Lower lobe of right lung (tissue), 2 donors: ENCODE measurements at regions not wholly inside any gene's neighbourhood (a gene's known extent, or its start where the extent isn't known, plus 50 kb on each side); places are given as distances from the start of the nearest gene placed in this dataset.

Experiments
- ATAC-seq, 2 donors: fragments of 200-7000 bp; cut with Tn5 transposase; one replicate each; pipeline ENCODE4 v1.9.1; 2020 to 2022; ENCODE audit warnings: mild to moderate bottlenecking in 2 of 2, moderate library complexity in 2 of 2
- DNase-seq: peaks from one replicate; pipeline ENCODE4 v3.0.0-alpha.2; 2020
- H3K27ac ChIP-seq: fragments of 200-600 bp; one replicate; pipeline ENCODE4 v1.8.0; 2022
- H3K27me3 ChIP-seq: fragments of 200-600 bp; one replicate; pipeline ENCODE4 v1.8.0; 2022; ENCODE audit warnings: low read depth
- H3K36me3 ChIP-seq: fragments of 200-600 bp; one replicate; pipeline ENCODE4 v1.8.0; 2022; ENCODE audit warnings: mild to moderate bottlenecking
- H3K4me1 ChIP-seq: fragments of 200-600 bp; one replicate; pipeline ENCODE4 v1.8.0; 2022
- H3K4me3 ChIP-seq: fragments of 200-600 bp; one replicate; pipeline ENCODE4 v1.8.0; 2022; ENCODE audit warnings: mild to moderate bottlenecking
- H3K9me3 ChIP-seq: fragments of 200-600 bp; one replicate; pipeline ENCODE4 v1.8.0; 2022
- intact Hi-C: fragments of 100-400 bp; cut with DNase I; formaldehyde crosslinking; loops from one replicate; pipeline ENCODE4 v1.11.0; 2022
- TF ChIP-seq, protein P1 (sequence below): fragments of 200-600 bp; IDR thresholded peaks from one replicate; pipeline ENCODE4 v1.8.0; 2022; ENCODE audit warnings: antibody characterized with exemption, mild to moderate bottlenecking
- donor health status: DM: no; HTN: yes; CAD: no; lungs with severe emphysema.

- no peak overlapping the region for H3K4me3 ChIP-seq
- DNase-seq, result no peak
- TF ChIP-seq, protein P1, sequence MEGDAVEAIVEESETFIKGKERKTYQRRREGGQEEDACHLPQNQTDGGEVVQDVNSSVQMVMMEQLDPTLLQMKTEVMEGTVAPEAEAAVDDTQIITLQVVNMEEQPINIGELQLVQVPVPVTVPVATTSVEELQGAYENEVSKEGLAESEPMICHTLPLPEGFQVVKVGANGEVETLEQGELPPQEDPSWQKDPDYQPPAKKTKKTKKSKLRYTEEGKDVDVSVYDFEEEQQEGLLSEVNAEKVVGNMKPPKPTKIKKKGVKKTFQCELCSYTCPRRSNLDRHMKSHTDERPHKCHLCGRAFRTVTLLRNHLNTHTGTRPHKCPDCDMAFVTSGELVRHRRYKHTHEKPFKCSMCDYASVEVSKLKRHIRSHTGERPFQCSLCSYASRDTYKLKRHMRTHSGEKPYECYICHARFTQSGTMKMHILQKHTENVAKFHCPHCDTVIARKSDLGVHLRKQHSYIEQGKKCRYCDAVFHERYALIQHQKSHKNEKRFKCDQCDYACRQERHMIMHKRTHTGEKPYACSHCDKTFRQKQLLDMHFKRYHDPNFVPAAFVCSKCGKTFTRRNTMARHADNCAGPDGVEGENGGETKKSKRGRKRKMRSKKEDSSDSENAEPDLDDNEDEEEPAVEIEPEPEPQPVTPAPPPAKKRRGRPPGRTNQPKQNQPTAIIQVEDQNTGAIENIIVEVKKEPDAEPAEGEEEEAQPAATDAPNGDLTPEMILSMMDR, result no peak
These were observed 117.1 kb upstream of the CCDC28A start for GRCh38 chr6:138656364-138657064.

GRCh38 chr6:138657065-138657425 is 116.5 kb upstream of the CCDC28A start:
- H3K9me3 ChIP-seq, result no peaks in the 10 kb centered on the region
- H3K27me3 ChIP-seq, result no peaks in the 10 kb centered on the region
- H3K36me3 ChIP-seq, result no peaks in the 10 kb centered on the region
- no peak for ATAC-seq
- H3K4me3 ChIP-seq, result no peak overlapping the region
- DNase-seq, result no peak
- no peak overlapping the region for H3K27ac ChIP-seq
- TF ChIP-seq, protein P1, result no peak
- no peaks in the 10 kb centered on the region for H3K4me1 ChIP-seq
- intact Hi-C loops, result no loop called here

More at GRCh38 chr6:138656364-138657064, 117.1 kb upstream of the CCDC28A start:
- Histone ChIP-seq H3K27me3 (no peaks in the 10 kb centered on the region), H3K9me3 (no peaks in the 10 kb centered on the region), H3K4me1 (no peaks in the 10 kb centered on the region), H3K36me3 (no peaks in the 10 kb centered on the region), H3K27ac (no peak overlapping the region)
- ATAC-seq, result no peak
- intact Hi-C loops, result no loop called here

DNA sequence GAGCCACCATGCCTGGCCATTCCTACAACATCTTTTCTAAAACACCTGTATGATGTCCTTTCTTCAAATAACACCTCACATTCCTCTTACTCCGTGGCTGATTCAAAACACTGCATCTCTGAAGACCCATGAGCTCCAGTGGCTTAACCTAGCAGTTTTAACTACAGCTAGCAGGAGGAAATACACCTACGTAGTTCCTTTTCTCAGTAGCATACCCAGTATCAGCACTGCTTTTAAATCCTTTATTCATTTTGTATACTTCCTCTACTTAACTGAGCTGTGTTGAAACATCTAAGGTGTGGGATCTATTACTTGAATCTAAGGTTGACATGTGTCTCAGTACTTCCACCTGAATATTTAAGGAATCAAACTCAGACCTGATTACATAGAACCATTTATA is 113.6 kb upstream of the CCDC28A start:
- TF ChIP-seq, protein P1, result no peak
- intact Hi-C loops, result no loop called here

DNA sequence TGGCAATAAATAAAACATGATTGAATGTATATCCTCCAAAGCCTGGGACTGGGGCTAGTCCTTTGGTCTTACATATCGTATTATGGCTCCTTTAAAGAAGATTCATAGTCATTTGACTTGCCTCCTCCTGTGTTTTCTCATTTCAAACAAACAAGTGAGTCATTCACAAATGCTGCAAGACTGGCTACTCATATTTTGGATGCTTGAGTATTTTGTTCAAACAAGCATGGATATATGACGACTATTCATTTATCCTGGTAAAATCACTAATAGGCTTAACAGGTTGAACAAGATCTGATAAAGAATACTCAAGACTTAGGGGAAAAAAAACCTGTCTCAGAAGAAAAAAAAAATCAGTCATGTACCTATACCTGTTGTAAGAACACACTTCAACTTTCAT is 111.1 kb upstream of the CCDC28A start:
- Histone ChIP-seq H3K27me3 (no peaks in the 10 kb centered on the region), H3K36me3 (no peaks in the 10 kb centered on the region), H3K27ac (no peak overlapping the region), H3K4me1 (no peaks in the 10 kb centered on the region), H3K4me3 (no peak overlapping the region), H3K9me3 (no peaks in the 10 kb centered on the region)
- intact Hi-C loops, result no loop called here
- ATAC-seq, result peak in 1 of 2 donors; percentile 53
- DNase-seq, result no peak
- TF ChIP-seq, protein P1, result no peak

More for the DNA sequence above, 113.6 kb upstream of the CCDC28A start:
- Histone ChIP-seq H3K4me1 (no peaks in the 10 kb centered on the region), H3K9me3 (no peaks in the 10 kb centered on the region), H3K27me3 (no peaks in the 10 kb centered on the region), H3K36me3 (no peaks in the 10 kb centered on the region), H3K27ac (no peak overlapping the region), H3K4me3 (no peak overlapping the region)
- no peak for ATAC-seq
- no peak for DNase-seq

GRCh38 chr6:138663892-138664291 is 109.7 kb upstream of the CCDC28A start:
- Histone ChIP-seq H3K27ac (no peak overlapping the region), H3K4me1 (no peaks in the 10 kb centered on the region), H3K27me3 (no peaks in the 10 kb centered on the region), H3K9me3 (no peaks in the 10 kb centered on the region), H3K36me3 (no peaks in the 10 kb centered on the region), H3K4me3 (no peak overlapping the region)
- intact Hi-C loops, result no loop called here
- TF ChIP-seq, protein P1, result no peak
- no peak for ATAC-seq
- no peak for DNase-seq
